ENCODE measurements at regions not wholly inside any gene's neighbourhood (a gene's known extent, or its start where the extent isn't known, plus 50 kb on each side); places are given as distances from the start of the nearest gene placed in this dataset.

DNA sequence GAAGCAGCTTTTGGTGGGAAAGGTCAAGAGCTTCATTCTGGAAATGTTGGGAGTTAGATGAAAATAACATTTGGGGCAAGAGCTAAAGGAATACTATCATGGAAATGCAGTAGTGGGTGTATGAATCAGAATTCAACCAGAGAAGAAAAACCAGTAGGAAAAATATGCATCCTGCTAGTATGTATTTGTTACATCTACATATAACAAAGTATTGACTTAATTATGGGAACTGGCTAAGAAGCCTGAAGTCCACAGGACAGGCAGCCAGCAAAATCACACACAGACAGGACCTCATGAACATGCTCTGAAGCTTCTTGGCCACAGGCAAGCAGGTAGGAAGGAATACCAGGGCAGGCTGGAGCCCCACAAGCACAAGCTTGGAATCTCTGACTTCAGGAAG lies 185.8 kb downstream of the FBXO15 start:
- no peak for DNase-seq

DNA sequence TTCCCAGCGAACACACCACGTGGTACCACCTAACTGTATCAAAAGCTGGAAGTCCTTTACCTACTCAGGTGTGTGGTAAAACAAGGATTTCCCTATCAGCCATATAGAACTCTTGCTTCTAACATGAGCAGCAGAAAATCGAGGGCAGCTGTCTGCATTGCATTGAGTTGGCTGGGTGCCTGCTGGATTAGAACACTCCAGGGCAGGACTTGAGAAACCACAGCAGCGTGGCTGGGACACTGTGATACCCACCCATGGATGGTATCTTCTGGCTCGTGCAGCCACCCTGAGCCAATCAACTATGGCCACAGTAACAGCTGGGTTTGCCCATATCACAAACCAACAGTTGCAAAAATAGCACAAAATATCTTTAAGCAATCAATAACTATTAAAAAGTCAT lies 188.3 kb downstream of the FBXO15 start:
- no peak for DNase-seq

DNA sequence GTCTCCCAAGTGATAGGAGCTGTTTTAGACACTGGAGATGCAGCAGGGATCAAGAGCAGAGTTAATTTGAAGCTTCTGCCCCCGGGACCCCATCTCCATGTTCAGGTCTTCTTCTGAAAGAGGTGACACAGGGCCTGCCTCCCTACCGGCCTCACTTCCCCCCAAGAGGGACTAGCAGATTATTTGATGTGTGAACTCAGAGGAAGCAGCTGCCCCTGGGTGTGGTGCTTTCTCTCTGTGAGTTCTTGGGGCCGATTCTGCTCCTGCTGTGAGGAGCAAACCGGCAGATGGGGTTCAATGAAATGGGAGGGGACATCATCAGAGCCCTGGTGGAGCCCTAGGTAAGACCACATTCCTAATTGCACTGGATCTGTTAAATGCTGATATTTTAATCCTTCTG lies 193.4 kb downstream of the FBXO15 start:
- DNase-seq: no peak

DNA sequence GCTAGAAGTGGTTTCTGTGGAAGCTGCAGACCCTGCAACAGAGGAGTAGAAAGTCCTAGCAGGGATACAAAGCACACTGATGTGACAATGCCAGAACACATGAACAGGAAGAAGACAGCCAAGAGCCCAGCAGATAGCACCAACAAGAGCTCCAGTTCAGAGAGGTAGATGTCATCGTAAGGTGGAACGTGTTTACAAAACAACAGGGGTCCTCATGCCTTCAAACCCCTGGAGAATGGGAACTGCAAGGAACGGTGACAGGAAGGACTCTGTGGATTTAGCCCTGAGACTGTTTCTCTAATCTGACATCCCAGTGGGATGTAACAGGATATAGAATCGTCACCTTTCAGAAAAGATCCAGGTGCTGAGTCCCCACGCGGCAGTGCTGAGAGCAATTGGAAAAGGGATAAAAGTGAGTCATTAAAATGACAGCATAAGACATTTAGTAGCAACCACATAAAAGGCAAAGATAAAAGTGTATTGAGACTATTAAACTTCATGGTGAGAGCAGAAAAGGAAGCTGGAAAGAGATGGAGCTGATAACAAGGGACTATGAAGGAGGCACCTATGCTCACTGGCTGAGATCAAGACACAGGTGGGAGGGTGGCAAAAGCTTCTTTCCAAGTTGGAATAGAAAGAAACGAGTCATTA lies 195.2 kb downstream of the FBXO15 start:
- DNase-seq: no peak

DNA sequence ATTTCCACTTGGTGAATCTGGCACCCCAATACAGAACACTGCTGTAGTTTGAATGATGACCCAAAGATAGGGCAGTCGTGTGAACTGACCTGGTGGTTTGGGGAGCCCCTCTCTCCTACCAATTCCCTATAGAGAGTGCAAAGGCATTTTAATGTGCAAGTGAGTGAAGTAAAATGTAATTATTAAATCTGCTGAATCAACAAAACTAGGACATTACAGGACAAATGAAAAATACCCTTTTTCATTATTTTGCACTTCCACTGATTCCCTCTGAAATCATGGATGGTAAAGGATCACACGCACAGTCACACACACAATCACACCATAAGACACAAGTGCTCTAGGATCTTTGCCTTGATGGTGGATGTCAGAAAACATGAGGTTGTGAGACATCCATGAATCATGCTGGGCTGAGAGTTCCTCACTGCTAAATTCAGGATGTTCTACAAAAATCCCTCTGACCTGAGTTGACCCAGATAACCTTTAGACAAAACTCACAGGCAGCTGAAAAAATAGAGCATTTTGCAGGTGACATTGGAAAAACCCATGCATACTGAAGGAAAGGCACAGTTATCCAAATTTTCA lies 197.4 kb downstream of the FBXO15 start:
- no peak for DNase-seq

DNA sequence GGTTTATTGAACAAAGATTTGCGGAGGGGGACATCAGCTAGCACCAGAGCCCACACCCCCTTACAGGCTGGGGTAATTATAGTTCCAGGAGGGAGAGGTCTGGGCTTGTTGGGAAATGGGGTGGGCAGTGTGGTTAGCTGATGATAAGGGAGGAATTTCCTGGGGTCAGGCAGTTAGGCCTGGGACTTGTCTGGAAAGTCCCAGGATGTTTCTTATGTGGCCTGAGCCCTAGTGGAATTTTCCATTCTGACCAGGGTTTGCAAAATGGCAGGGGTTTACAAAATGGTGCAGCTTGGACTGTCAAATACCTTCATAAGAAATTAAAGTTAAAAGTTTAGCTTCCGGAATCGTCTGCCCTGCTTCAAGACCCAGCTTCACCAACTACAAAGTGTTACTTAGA lies 199.1 kb downstream of the FBXO15 start:
- no peak for DNase-seq

DNA sequence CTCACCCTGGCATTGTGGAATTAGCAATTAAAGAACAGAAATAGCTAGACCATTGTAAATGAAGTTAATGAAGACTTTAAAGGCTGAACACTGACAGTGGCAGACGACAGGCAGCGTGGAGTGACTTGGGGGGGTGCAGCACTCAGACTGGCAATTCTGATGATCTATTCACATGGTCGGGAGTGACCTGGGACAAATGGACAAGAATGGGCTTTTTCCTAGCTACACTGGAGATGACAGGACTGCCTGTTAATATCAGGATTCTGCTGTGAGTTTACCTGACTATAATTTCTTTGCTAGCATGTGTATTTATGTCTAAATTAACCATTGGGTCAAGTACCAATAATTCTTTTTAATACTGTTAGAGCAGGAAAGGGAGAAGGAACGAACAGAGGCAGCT lies 199.6 kb downstream of the FBXO15 start:
- DNase-seq: no peak

DNA sequence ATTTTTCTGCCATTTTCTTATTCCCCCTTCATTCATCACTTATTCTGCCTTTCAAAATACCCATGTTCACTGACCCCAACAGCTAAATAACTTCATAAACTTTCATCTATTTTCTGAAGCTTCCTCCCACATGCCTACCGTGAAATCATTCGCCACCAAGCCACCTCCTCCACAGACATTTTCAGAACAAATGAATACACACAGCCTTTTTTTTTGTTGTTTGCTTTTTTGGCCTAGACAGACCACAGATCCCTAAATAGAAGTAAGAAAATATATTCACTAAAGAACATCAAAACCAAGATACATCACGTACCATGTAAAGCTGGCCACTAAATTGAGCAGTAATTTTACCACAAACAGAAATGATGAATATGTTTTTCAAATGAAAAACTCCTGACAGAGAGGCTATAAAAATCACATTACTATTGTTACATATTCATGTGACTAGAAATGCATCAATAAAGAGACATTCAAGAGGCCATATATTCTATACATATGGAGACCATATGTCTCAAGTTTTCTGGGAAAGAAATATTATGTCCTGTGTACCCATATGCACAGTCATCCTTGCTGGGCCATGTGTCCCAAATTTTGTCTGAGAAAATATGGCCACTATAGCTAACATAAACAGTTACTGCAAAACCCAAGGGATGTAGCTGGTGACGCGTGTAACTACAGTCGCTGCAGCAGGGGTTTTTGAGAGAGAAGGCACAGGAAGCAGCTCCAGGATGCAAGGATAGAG lies 200.3 kb downstream of the FBXO15 start:
- no peak for DNase-seq

DNA sequence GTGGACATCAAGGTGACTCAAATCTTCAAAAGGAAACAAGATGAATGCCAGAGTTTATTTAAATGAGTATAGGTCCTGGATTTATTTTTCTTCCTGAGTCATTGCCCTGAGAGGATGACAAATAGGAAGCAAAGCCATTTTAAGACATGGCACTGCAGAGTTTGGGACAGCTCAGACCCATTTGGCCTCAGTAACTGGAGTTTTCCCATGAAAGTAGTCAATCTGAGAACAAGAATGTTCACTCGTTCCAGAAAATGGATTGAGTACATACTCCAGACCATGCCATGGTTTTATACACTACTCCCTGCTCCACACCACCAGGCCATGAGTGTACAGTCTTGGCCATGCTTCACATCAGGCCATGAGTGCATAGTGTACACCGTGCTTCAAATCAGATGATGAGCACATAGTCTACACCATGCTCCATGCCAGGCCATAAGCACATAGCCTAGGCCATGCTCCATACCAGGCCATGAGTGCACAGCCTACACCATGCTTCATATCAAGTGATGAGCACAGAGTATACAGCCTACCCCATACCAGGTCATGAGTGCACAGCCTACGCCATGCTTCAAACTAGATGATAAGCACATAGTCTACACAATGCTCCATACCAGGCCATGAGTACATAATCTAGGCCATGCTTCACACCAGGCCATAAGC lies 202.4 kb downstream of the FBXO15 start:
- DNase-seq: no peak

DNA sequence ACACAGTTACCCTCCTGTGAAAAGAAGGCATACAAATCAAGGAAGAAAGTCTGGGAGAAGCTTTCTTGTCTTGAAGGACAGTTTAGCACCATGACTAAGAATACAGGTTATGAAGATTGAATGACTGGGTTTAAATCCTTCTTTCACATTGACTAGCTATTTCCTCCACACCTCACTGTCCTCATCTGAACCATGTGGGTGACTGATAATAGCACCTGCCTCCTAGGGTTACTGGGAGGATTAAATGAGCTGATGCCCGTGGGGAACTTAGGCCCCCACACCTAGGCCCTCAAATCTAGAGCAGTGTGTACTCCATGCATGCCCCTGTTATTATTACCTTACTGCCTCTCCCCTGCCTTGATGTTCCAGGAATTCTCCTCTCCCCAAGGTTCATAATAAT lies 202.9 kb downstream of the FBXO15 start:
- no peak for DNase-seq

DNA sequence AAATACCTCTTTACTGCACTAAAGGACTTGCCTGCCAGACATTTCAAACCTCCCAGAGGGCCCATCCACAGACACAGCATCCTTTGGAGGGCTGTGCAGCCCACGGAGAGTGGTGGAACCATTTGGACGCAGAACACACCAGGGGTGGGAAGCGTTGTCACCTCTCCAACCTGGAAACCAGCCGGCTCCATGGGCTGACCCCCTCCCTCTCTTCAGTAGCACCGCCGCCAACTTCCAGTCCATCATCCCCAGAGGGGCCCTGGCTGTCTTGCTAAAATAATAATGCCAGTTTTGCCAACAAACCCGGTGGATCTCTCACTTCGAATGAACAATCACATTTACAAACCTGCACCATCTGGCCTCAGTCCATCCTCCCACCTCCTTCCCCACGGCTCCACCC lies 203.9 kb downstream of the FBXO15 start:
- no peak for DNase-seq

DNA sequence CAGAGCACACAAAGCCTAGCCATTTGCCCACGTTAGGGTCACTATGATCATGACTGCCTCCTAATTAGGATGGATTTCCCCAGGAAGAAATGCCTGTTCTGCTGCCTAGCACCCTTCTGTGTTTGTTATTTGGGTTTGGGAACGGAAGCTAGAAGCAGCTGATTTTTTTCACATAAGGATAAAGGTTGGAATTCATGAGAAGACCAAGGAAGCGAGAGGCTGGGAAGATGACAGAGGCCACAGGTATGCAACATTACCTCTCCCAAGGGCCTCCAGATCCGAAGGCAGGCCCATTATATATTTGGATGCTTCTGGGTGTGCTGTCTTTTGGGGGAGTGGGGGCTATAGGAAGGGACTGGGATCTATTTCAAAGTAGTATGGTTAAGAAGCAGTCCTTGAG lies 204.7 kb downstream of the FBXO15 start:
- DNase-seq: no peak

DNA sequence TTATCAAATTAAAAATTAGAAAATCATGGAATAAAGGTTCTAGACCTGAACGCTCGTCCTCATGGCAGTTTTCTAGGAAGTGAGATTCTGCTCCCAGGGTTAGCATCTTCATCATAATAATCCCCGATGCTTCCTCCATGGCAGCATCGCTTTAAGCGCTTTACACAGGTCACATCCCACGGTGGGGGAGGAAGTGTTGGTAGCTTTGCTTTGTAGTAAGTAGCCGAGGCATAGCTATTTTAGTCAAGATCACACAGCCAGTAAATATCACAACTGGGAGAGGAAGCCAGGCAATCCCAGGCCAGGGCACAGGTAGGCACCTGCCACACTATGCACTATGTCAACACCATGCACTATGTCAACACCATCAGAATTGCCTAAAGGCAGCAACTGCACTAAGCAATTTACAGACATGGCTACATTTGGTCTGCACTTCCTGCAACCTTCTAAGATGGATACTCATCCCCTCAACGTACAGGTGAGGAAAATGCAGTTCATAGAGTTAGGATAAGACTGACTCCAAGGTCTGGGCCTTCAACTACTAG lies 205.5 kb downstream of the FBXO15 start:
- DNase-seq: no peak

DNA sequence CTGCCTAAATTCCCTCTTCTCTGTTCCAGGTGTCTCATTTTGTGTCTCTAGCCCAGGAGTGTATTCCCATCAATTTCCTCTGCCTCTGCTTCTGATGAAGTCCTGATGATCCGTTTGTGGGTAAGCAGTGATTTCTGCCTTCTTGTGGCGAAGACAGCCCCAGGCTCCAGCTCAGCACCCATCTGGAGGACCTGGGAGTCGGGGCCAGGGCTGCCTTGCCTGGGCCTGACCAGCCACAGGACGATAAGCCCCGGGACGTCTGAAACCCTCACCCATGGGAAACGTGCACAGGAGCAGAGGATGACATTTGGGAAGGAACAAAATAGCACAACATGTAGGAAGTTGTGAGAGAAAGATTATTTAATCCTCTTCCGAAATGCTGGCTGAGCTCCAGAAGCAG lies 206.9 kb downstream of the FBXO15 start:
- DNase-seq: no peak

DNA sequence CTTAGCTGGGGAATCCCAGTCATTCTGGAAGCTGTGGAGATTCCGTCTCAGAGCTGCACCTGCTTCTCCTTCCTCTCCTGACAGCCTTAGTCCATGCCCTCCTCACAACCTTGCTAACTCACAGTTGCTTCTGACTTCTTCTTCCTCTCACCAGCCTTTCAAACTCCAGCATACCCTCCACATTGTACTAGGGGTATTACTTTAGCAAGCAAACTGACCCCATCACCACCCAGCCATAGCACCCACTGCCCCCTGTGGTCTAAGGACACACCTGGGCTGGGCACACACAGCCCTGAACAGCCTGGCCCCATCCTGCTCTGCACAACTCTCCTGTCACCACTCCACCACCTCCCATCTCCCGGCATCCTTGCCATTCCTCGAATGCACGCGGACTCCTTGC lies 208.2 kb downstream of the FBXO15 start:
- no peak for DNase-seq

DNA sequence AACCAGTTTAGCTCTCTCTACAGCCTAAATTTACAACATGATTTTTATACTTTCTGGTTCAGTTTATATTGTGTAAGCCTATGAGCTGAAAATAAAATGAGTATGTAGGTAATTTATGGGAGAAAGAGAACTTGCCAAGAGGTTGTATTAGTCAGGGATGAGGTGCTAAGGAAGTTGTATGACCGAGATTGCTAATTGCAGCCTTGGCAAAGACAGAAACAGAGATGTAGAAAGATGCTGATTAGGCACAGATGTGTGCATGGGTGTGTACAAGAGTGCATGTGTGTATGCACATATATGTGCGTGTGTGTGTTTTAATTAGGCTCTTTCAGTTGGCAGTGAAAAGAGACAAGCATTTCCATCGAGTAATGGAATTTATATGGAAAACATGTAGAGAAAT lies 213.9 kb downstream of the FBXO15 start:
- DNase-seq: no peak

DNA sequence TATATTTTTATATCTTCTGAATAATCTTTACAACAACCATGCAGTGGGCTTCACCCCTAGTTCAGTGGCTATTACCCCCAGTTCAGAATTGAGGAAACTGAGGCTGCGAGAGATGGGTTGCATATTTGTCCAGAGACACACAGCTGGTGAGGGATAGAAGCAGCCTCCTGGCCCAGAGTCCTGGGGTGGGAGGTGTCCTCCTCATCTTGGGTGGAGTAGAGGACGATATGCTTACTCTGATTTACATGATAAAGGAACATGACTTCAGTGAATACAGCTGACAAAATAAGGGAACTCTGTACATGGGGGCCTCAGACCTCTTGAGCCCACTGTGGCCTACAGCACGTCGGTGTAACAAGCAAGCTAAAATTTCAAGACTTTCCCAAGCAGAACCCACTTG lies 214.7 kb downstream of the FBXO15 start:
- no peak for DNase-seq

DNA sequence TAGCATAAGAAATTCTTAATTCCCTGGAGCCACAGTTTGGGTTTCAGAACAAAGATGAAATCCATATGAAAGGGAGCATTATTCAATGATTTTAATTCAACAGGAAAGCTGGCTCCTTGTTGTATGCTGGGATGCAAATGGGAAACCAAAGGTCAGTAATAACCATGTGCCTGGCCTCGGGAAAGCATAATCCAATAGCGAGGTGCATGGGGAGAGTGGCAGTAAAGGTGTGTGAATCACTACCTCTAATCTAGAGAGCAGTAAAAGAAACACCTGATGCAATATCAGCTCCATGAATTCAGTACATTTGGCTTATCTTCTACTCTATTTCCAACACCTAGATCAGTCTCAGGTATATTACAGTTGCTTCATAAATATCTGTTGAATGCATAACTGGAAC lies 220.1 kb downstream of the FBXO15 start:
- DNase-seq: no peak

DNA sequence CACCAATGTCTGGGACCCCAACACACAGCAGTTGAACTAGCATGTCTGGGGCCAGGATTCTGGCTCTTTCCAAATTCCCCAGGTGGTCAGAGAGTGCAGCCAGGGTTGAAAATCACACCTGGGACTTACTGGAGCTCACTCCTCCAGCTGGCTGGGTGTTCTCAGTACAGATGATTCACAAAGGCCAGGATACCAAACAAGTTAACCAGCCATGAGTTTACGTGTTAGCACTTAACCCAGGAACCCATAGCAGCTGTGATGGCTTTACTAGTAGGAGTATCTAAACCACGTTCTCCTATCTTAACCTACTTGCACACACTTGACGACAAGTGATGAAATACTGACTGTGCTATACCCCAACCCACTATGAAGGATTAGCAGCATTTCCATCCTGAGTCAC lies 222.8 kb downstream of the FBXO15 start:
- DNase-seq: no peak

DNA sequence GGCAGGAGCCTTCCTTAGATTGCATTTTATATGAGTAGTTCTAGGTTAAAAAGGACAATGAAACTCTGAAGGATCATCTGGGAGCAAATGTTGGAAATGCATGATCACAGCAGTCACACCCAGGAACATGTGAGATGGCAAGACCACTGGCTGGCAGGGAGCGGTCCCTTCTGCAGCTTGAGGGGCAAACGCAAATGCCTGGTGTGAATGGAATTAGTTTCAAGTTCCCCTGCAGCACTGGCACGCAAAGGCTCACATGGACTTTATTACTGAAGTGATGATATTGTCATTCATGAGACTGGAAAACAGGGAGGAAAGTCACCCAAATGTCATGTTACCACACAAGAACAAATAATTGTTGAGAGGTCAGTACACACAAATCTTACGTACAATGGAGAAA lies 223.3 kb downstream of the FBXO15 start:
- no peak for DNase-seq

DNA sequence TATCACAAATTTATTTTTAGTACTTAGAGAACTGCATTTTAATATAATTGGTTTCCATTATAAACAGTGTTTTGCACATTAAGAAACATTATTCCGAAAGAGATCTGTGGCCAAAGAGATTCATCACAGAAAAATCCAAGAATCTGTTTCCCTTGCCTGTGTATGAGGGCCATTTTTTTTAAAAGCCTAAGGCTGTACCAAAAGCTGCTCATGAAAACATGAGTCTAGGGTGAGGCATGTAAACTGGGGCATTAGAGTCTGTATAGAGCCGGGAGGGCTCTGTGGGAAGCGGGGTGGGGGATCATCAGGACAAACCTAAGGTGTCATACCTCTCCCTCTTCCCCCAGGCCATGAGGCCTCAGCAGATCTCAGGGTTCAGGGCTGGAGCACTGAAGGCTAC lies 223.8 kb downstream of the FBXO15 start:
- no peak for DNase-seq

DNA sequence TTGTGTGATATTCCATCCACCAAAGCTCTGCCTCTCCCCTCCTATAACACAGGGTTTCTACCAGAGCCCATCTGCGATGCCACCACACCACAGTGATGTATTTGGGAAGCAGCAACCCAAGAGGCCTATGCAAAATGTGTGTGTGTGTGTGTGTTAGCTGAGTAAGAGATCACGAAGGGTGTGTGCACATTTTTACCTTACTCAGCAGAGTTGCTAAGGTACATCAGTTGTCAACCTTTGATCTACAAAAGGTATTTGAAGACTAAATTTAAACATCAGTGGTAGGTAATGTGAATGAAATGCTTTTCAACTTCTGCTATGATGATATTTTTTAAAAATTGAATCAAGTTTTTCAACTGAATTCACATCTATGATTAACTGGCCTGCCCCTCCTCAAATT lies 227.6 kb downstream of the FBXO15 start:
- no peak for DNase-seq

DNA sequence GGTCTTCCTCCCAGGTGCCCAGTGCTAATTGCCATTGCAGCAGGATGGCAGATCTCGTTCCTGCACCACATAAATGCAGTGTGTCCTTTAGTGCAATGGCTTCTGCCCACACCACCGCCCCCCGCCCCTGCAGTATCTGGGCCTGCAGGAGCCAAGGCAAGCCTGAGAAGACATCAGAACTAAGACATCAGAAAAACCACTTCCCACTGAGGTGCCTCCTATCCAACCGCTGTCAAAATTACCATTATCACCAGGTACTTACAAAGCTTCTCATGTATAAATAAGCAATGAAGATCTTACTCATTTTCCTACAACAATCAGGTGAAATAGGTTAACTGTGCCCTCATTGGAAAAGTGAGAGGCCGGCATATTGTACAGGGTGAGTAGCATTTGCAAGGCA lies 228.8 kb downstream of the FBXO15 start:
- DNase-seq: no peak

DNA sequence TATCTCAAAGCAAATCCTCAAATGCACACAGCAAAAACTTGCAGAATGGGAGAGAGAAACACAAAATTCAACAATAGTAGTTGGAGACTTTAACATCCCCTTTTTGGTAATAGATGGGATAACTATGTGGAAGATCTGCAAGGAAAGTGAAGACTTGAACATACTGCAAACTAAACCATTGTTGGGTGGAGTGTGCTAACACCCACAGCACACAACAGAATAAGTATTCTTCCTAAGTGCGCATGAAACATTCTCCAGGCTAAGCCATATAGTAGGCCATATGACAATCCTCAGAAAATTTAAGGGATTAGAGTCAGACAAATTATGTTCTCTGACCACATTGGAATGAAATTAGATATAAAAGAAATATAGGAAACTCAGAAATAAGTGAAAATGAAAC lies 230.6 kb downstream of the FBXO15 start:
- DNase-seq: no peak

All from activated CD8-positive, alpha-beta memory T cell treated with anti-CD3 and anti-CD28 coated beads for 24 hours (primary cell).